Limb (tissue), 2 donors: ENCODE measurements at regions not wholly inside any gene's neighbourhood (a gene's known extent, or its start where the extent isn't known, plus 50 kb on each side); places are given as distances from the start of the nearest gene placed in this dataset.

Experiments used
- DNase-seq, 2 donors: peaks; one replicate each; pipeline ENCODE4 v3.0.0-alpha.2; 2016; ENCODE audit errors: extremely low spot score in 2 of 2

GRCh38 chr9:105144076-105144475, 100.4 kb upstream of the SLC44A1 start:
- DNase-seq: no peak

DNA sequence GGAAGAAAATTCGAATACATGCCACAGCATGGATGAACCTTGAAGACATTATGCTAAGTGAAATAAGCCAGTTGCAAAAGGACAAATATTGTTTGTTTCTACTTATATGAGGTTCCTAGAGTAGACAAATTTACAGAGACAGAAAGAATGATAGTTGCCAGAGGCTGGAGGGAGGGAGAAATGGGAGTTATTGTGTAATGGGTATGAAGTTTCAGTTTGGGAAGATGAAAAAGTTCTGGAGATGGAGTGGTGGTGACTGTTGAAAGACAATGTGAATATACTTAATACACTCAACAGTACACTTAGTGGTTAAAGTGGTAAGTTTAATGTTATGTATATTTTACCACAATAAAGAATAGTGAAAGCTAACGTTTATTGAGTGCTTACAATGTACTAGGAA, 99.6 kb upstream of the SLC44A1 start:
- no peak for DNase-seq

- no peak for DNase-seq
These were observed 97.8 kb upstream of the SLC44A1 start for GRCh38 chr9:105146677-105147076.

DNA sequence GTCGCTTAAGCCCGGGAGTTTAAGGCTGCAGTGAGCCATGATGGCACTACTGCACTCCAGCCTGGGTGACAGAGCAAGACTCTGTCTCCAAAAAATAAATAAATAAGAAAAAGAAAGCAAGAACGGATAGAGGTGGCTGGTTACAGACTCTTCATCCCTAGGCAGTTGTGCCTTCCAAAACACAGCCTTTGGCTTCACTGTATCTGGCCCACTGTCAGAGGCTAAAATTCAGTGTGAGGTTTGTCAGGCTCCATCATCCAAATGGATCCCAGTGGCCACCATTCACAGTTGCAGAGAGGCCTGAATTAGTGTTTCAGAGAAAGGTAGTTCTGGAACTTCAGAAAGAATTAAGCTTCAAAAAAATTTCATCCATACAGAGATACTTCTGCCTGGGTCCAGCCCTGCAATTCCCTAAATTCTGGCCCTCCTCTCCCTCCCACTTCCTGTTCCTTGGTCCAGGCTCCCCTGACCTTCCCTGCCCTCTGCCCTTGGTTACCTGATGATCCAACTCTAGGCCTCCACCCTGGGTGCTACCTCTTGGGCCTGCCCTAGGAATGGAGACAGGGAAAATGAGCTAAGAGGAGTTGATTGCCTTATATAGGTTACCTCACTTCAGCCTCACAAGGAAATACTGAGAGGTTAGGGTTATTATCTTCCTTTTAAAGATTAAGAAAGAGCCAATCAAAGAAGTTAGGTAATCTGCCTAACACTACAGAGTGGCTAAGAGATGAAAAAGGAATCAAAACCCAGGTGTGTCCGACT, 97.2 kb upstream of the SLC44A1 start:
- no peak for DNase-seq

- DNase-seq: no peak
These were observed 96.0 kb upstream of the SLC44A1 start for GRCh38 chr9:105148328-105149006.

- DNase-seq: no peak
These were observed 93.3 kb upstream of the SLC44A1 start for GRCh38 chr9:105150991-105151685.

DNA sequence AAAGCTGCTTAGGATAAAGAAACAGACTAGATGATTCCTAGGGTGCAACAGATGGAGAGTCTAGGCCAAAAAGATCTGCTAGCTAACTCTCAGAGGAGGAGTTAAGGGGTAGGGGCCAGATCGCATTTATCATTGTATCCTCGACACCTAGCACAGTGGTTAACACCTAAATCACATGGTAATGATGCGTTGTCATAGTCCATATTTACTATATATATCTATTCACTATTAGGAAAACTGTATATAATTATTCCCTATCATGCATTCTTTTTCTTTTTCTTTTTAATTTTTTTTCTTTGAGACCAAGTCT, 92.8 kb upstream of the SLC44A1 start:
- no peak for DNase-seq

DNA sequence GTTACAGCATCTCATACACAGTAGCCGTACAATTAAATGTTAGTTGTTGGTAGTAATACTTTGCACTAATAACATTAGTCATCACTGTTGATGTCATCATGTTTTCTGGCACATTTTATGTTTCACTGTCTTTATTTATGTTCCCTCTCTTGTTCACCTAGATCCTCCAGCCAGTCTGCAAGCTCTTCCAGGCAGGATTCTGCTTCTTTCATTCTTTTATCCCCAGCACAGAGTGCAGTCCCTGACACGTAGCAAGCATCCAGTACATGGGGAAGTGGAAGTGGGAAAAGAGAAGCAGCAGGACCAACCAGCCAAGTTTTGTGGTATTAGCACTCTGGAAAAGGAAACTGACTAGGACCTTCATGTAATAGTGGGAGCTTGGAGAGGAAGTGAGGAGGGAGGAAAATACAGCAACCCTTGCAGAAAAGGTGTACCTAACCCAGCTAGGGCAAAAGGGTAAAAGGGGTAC, 89.7 kb upstream of the SLC44A1 start:
- DNase-seq: no peak

- peak; percentile 44 to 75 for DNase-seq
These were observed 87.3 kb upstream of the SLC44A1 start for GRCh38 chr9:105157171-105157583.

DNA sequence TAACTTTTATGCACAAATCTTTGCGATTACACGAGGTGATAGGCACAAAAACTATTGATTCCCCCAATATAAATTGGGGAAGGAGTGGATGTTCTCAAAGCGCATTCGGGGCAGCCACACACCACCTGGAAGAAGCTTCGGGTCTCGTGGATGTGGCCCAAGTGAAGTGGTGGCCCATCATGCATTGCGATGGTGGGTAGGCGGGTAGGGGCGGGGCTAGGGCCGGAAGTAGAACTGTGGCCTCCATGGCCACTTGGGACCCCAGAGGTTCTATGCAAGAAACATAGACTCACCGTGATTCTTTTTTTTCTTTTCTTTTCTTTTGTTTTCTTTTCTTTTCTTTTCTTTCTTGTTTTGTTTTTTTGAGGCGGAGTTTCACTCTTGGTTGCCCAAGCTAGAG, 86.4 kb upstream of the SLC44A1 start:
- DNase-seq: no peak

DNA sequence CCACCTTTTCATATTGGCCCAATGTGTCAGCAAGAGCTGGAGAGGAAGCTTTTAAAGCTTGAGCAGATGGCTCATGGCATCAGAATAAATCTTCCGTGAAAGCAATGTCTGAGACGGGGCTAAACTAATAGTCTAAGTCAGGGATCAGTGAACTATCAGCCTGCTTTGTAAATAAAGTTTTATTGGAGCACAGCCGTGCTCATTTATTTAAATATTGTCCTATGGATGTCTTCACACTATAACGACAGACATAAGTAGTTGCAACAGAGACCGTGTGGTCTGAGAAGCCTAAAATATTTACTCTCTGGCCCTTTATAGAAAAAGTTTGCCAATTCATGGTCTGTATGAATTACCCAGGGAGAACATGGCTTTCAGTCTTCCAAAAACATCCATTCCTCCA, 85.6 kb upstream of the SLC44A1 start:
- no peak for DNase-seq

DNA sequence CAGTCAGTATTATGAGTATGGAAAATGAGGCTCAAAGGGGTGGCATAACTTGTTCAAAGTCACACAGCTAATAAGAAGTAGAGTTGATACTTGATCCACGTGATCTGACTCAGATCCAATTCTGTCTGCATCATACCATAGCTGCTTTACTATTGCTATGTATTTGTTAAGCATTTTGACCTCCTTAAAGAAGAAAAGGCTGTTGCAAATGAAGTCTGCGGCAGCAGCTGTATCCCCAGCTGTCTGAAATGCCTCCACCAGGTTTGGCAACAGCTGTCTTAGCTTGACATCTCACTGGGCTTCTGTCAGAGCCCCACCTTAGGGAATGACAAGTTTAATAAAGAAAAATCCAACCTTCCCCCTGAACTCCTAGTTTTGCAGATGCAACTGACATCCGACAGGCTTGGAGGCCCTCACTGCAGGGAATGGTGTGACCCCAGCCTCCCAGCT, 75.6 kb upstream of the SLC44A1 start:
- DNase-seq: peak; percentile 43 to 67

DNA sequence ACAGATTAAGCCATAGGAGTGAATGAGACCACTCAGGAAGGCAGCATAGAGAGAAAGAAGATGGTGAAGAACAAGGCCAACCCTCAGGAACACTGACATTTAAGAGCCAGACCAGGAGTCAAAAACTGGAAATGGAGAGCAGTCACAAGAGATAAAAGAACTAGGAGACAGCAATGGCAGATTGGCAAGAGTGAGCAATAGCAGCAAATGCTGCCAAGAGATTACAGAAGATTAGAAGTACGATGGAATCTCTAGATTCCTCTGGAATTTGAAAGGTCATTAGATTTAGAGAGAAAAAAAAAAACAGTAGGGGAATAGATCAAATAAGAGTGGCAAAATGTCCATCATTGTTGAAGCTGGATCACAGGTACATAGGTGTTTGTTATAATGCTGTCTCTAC, 73.4 kb upstream of the SLC44A1 start:
- DNase-seq: no peak

- no peak for DNase-seq
These were observed 72.9 kb upstream of the SLC44A1 start for GRCh38 chr9:105171589-105171988.

- DNase-seq: no peak
These were observed 72.0 kb upstream of the SLC44A1 start for GRCh38 chr9:105172436-105172835.

GRCh38 chr9:105173306-105173705, 71.1 kb upstream of the SLC44A1 start:
- no peak for DNase-seq

DNA sequence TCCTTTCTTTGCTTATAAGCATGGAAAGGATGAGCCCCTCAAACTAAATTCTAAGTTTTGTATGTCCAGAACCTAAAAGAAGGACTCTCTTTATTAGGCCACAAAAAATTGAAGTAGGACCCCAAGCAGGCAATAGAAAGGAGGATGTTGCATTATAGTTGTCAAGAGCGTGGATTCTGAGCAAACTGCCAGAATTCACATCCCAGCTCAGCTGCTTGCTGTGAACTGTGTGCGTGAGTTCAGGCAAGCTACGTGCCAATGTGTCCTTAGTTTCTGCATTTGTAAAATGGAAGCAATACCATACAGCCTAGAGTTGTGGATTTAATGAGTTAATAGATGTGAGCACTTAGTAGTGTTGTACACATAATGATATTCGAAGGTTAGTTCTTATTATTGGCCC, 70.6 kb upstream of the SLC44A1 start:
- DNase-seq: no peak

- DNase-seq: no peak
These were observed 68.3 kb upstream of the SLC44A1 start for GRCh38 chr9:105176194-105176593.

- DNase-seq: no peak
These were observed 66.4 kb upstream of the SLC44A1 start for GRCh38 chr9:105178076-105178475.

DNA sequence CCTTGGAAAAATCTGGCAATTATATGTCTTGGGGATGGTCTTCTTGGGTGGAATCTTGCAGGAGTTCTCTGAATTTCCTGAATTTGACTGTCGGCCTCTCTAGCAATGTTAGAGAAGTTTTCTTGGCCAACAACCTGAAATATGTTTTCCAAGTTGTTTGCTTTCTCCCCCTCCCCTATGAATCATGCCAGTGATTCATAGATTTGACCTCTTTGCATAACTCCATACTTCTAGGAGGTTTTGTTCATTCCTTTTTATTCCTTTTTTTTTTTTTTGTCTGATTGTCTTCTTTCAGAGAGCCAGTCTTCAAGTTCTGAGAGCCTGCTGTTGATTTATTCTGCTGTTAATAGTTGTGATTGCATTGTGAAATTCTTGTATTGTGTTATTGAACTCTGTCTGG, 56.7 kb upstream of the SLC44A1 start:
- DNase-seq: no peak

DNA sequence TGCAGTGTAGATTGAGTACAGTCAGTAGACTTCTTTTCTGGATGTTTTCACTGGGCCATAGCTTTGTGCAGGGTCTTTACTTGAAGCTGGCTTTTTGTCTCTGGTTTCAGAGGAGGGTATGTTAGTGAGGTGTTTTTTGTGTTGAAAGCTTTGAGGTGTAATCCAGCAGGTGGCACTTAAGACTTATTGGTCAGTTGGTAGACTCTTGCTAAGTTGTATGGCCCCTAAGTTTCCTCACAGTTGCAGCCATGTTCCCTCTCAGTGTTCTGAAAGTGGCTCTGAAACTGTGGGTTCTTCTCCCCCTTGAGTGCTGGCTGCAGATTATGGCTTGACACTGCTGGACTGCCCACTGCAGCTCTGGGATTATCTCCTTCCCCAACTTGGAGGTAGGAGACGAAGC, 55.7 kb upstream of the SLC44A1 start:
- no peak for DNase-seq

DNA sequence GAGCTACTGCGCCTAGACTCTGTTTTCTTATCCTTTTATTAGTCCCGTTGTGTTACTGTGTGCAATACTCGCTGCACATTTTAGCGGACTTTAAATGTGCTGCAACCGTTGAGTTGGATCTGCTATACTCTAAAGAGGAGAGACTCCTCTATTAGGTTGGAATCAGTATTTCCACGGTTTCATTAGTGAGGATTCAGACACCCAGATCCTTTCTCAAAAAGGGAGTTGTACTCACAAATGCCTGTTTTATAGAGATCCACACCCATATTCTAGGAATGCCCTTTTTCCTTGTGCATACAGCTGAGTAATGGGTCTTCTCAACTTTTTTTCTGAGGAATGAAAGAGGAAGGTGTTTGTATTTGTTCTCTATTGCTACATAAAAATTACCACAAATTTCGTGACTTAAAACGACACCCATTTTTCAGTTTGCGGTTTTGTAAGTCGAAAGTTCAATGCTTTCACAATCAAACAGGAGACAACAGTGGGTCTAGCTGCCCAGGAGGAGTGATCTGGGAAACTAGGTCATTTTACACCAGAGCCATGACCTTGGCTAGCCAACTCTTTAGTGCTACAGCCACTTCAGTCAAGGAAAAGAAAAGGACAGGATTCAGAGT, 52.8 kb upstream of the SLC44A1 start:
- no peak for DNase-seq
